B cell (primary cell): ENCODE measurements at regions not wholly inside any gene's neighbourhood (a gene's known extent, or its start where the extent isn't known, plus 50 kb on each side); places are given as distances from the start of the nearest gene placed in this dataset.

Experiments used
- ATAC-seq: fragments of 200-7000 bp; cut with Tn5 transposase; one replicate; pipeline ENCODE4 v1.10.0; 2021; ENCODE audit warnings: low read depth, mild to moderate bottlenecking, moderate number of reproducible peaks, moderate library complexity
- CTCF ChIA-PET: fragments of 350-600 bp; sonication (Branson Sonifier 250); formaldehyde crosslinking; loops from one replicate; lab custom pipeline; 2021; ENCODE audit warnings: antibody characterized with exemption, inconsistent platforms; lab: Charles Lee
- POLR2A ChIA-PET: fragments of 350-600 bp; sonication (Branson Sonifier 250); formaldehyde crosslinking; loops from one replicate; lab custom pipeline; 2021; ENCODE audit warnings: antibody characterized with exemption; lab: Charles Lee
- DNase-seq: peaks from one replicate; pipeline ENCODE4 v3.0.0; 2013
- H2AFZ ChIP-seq: 2 replicates; pipeline ENCODE4 v1.6.1; 2012; ENCODE audit warnings: mild to moderate bottlenecking, low read depth, low read length; ENCODE audit not compliant: insufficient read depth, poor library complexity, severe bottlenecking
- H3K27ac ChIP-seq, 2 donors: 1 replicate in 1 of 2; 2 replicates in 1 of 2; pipeline ENCODE4 v1.5.1; 2012 to 2013; ENCODE audit warnings: low read length in 2 of 2, mild to moderate bottlenecking in 2 of 2, moderate library complexity in 1 of 2
- H3K27me3 ChIP-seq, 4 experiments: fragments of 200-600 bp in 1 of 4; sonication (generic) in 1 of 4; replicated peaks in 1 of 4; 1 replicate in 2 of 4; 2 replicates in 2 of 4; pipeline versions ENCODE4 v1.6.1 to v1.7.0; 2013 to 2016; ENCODE audit warnings: low read length in 3 of 4, mild to moderate bottlenecking in 2 of 4, mixed read lengths in 1 of 4, moderate library complexity in 1 of 4; ENCODE audit not compliant: insufficient read depth in 4 of 4, control insufficient read depth in 3 of 4; ENCODE audit errors: control extremely low read depth in 1 of 4
- H3K36me3 ChIP-seq, 2 experiments: replicated peaks in 1 of 2; 1 replicate in 1 of 2; 2 replicates in 1 of 2; pipeline versions ENCODE4 v1.6.1 to v1.7.1; 2013; ENCODE audit warnings: low read length in 1 of 2; ENCODE audit not compliant: insufficient read depth in 2 of 2, control insufficient read depth in 1 of 2; ENCODE audit errors: control extremely low read depth in 1 of 2, extremely low read depth in 1 of 2
- H3K4me1 ChIP-seq, 2 donors: fragments of 200-600 bp in 1 of 2; sonication (generic) in 1 of 2; 1 replicate in 1 of 2; 2 replicates in 1 of 2; pipeline versions ENCODE4 v1.5.1 to v1.6.1; 2013 to 2017; ENCODE audit warnings: low read length in 2 of 2; ENCODE audit not compliant: control insufficient read depth in 2 of 2, insufficient read depth in 2 of 2
- H3K4me2 ChIP-seq: replicated peaks from 2 replicates; pipeline ENCODE3; 2012; ENCODE audit warnings: mild to moderate bottlenecking, low read depth, low read length; ENCODE audit not compliant: poor library complexity, severe bottlenecking
- H3K4me3 ChIP-seq, 5 experiments: fragments of 200-600 bp in 1 of 5; sonication (generic) in 1 of 5; 1 replicate in 3 of 5; 2 replicates in 2 of 5; pipeline versions ENCODE4 v1.5.1 to v1.7.0; 2011 to 2016; ENCODE audit warnings: low read length in 4 of 5, mild to moderate bottlenecking in 4 of 5, low read depth in 2 of 5, control low read depth in 1 of 5, moderate library complexity in 1 of 5; ENCODE audit not compliant: insufficient read depth in 1 of 5; ENCODE audit errors: control extremely low read depth in 1 of 5, extremely low read depth in 1 of 5
- H3K79me2 ChIP-seq: fragments of 200-600 bp; sonication (generic); one replicate; pipeline ENCODE4 v1.6.0; 2016; ENCODE audit warnings: low read length; ENCODE audit not compliant: control insufficient read depth, insufficient read depth
- H3K9ac ChIP-seq: fragments of 200-600 bp; sonication (generic); 2 replicates; pipeline ENCODE4 v1.6.1; 2017; ENCODE audit warnings: mild to moderate bottlenecking, low read length, moderate library complexity
- H3K9me3 ChIP-seq, 3 donors: one replicate each; pipeline versions ENCODE4 v1.6.1 to v1.7.1; 2013; ENCODE audit warnings: low read length in 2 of 3; ENCODE audit not compliant: control insufficient read depth in 2 of 3, insufficient read depth in 1 of 3; ENCODE audit errors: control extremely low read depth in 1 of 3
- H4K20me1 ChIP-seq: 2 replicates; pipeline ENCODE4 v1.6.0; 2012; ENCODE audit warnings: mild to moderate bottlenecking, low read length; ENCODE audit not compliant: insufficient read depth, control insufficient read depth, poor library complexity, severe bottlenecking
- H3K27ac Mint-ChIP-seq: one replicate; pipeline ENCODE4 v1.8.0; 2021; ENCODE audit warnings: mixed read lengths
- H3K27me3 Mint-ChIP-seq: one replicate; pipeline ENCODE4 v1.8.0; 2021; ENCODE audit warnings: mixed read lengths
- H3K4me1 Mint-ChIP-seq: one replicate; pipeline ENCODE4 v1.8.0; 2021; ENCODE audit warnings: mixed read lengths
- H3K4me3 Mint-ChIP-seq: one replicate; pipeline ENCODE4 v1.8.0; 2021; ENCODE audit warnings: mixed read lengths
- H3K9me3 Mint-ChIP-seq: one replicate; pipeline ENCODE4 v1.8.0; 2022; ENCODE audit warnings: mixed read lengths; ENCODE audit not compliant: insufficient read depth
- CTCF ChIP-seq: fragments of 200-600 bp; IDR thresholded peaks from one replicate; pipeline ENCODE4 v1.8.0; 2022; ENCODE audit warnings: antibody characterized with exemption, mild to moderate bottlenecking
- EZH2 ChIP-seq: IDR thresholded peaks from 2 replicates; pipeline ENCODE4 v1.6.1; 2012; ENCODE audit warnings: borderline replicate concordance, low read depth, mild to moderate bottlenecking, moderate library complexity, low read length; ENCODE audit not compliant: insufficient read depth, poor library complexity, severe bottlenecking
- WGBS: methylation state at CpG from one replicate; pipeline ENCODE4 v1.1.5; 2013; ENCODE audit warnings: missing lambda C conversion rate; ENCODE audit not compliant: insufficient coverage; 5-methylcytosine and 5-hydroxymethylcytosine counted together
- intact Hi-C: fragments of 100-400 bp; cut with micrococcal nuclease; formaldehyde crosslinking; loops from one replicate; pipeline ENCODE4 v1.10.0; 2022

- Histone ChIP-seq H3K79me2 (no peaks in the 10 kb centered on the region), H3K4me2 (no peak overlapping the region), H2AFZ (no peak overlapping the region), H3K9me3 (no peaks in the 10 kb centered on the region), H3K4me1 (no peaks in the 10 kb centered on the region), H3K27me3 (no peaks in the 10 kb centered on the region), H3K27ac (no peak overlapping the region), H3K36me3 (no peaks in the 10 kb centered on the region), H3K9ac (no peak overlapping the region), H3K4me3 (no peak overlapping the region), H4K20me1 (no peaks in the 10 kb centered on the region)
- CTCF ChIA-PET, result no interaction called here
- Mint-ChIP-seq H3K27ac (no peak overlapping the region), H3K27me3 (no peaks in the 10 kb centered on the region), H3K9me3 (no peaks in the 10 kb centered on the region), H3K4me3 (no peak overlapping the region), H3K4me1 (no peaks in the 10 kb centered on the region)
- no peak for DNase-seq
- TF ChIP-seq EZH2 (no peak), CTCF (no peak)
- 100% methylated on average over 1 of the region's 4 CpGs for WGBS
- intact Hi-C loops, result no loop called here
- POLR2A ChIA-PET, result no interaction called here
- ATAC-seq, result no peak
Observed at GRCh38 chr3:110910346-110910955, 161.2 kb upstream of the NECTIN3 start.

GRCh38 chr3:110918963-110919362, 152.7 kb upstream of the NECTIN3 start:
- Histone ChIP-seq H3K9ac (no peak overlapping the region), H3K79me2 (no peaks in the 10 kb centered on the region), H4K20me1 (no peaks in the 10 kb centered on the region), H3K4me3 (no peak overlapping the region), H3K4me2 (no peak overlapping the region), H3K27ac (no peak overlapping the region), H3K9me3 (peaks cover 0 to 1% (median 0%) of the 10 kb centered on the region in 3 donors), H3K4me1 (no peaks in the 10 kb centered on the region), H2AFZ (no peak overlapping the region), H3K27me3 (peaks cover 0 to 4% (median 0%) of the 10 kb centered on the region in 4 experiments), H3K36me3 (no peaks in the 10 kb centered on the region)
- intact Hi-C loops, result no loop called here
- Mint-ChIP-seq H3K27ac (no peak overlapping the region), H3K4me3 (no peak overlapping the region), H3K9me3 (no peaks in the 10 kb centered on the region), H3K27me3 (no peaks in the 10 kb centered on the region), H3K4me1 (no peaks in the 10 kb centered on the region)
- no peak for ATAC-seq
- DNase-seq, result no peak
- CTCF ChIA-PET, result no interaction called here
- TF ChIP-seq CTCF (no peak), EZH2 (no peak)
- WGBS, result no CpG with 5 or more reads among the region's 4 CpGs
- POLR2A ChIA-PET, result no interaction called here
